HG03432 (cell line): ENCODE measurements at regions not wholly inside any gene's neighbourhood (a gene's known extent, or its start where the extent isn't known, plus 50 kb on each side); places are given as distances from the start of the nearest gene placed in this dataset.
"Not testable (repeated sequence)": the region's sequence is repeated elsewhere in the genome, so short reads cannot be mapped to it uniquely, and the experiment has no call there.

ENCODE experiments used
- ATAC-seq: cut with Tn5 transposase; IDR thresholded peaks from one replicate; pipeline ENCODE4 v1.9.1; 2021; ENCODE audit warnings: mild to moderate bottlenecking, moderate library complexity; ENCODE audit not compliant: unreplicated experiment

- no peak for ATAC-seq
These were observed 399.5 kb upstream of the TNRC6C start for GRCh38 chr17:77558846-77559626.

- no peak for ATAC-seq
These were observed 398.1 kb upstream of the TNRC6C start for GRCh38 chr17:77560381-77560780.

DNA sequence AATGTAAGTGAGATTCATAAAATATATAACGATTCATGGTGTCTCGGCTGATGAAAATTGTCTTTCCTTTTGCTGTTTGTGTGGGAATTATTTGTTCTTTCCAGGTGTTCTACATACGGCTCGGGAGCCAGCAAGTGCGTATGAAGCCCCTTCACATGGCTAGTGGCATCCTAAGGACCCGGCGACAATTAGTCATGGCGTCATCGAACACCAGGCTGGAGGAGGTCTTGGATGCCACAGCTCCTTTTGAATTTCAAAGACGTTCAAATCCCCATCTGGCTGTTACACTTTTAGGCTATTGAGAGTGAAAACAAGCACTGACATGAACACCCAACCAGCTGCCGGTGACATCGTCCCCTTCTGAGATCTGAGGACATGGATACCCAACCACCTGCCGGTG, 397.7 kb upstream of the TNRC6C start:
- ATAC-seq = no peak

- not testable (repeated sequence) for ATAC-seq
These were observed 396.1 kb upstream of the TNRC6C start for GRCh38 chr17:77562361-77562760.

DNA sequence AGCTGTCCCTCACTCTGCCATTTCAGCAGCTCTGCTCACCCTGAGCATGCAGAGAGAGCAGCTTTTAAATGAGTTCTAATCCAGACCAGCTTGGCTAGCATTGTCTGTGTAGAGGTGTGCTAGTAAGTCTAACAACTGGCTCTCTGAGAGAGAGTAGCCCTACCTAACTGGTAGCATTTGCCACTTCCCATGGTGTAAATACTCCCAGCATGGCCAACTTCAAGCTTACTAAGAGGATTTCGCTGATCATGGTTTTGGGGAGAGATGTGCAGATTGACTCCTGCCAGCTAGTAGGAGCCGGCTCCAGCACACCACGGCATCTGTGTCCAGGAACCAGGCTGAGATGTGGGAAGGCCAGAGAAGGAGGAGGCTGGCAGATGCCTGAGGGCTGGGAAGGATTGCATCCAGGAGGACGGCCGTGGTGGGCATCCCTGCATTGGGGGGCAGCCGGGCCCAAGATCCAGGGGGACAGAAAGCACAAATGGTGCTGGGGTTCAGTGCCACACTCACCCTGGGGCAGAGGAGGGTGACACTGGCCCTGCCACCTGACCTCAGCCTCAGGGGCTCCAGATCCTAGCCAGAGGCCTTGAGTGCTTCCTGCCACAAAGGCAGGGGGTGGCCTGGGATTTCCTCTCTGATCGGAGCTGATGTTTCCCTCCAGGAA, 394.9 kb upstream of the TNRC6C start:
- no peak for ATAC-seq

DNA sequence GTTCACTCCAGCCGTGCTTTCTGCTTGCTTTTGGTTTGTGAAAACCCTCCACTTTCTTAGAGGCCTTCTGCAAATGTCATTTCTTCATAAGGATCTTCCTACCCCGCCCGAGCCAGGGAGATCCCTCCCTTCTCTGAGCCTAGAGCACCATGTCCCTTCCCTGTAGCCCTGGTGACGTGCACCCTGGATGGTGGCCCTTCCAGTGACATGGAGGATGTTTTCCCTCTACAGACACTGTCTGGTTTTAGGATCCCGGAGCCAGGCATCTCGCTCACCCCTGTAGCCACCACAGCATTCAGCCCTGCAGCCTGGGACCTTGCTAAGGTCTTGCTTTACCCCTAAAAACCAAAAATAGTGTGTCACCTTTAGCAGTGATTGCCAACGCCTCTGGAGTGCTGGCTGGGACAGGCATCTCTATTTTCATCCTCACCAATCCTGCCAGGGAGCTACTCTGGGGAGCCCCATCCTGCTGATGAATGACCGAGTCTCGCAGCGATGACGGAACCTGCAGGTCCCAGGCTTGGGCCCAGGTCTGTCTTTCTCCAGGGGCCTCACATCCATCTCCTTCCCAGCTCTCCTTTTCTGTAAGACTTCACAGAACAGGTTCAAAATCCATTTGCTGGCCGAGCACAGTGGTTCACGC, 394.1 kb upstream of the TNRC6C start:
- ATAC-seq = no peak

GRCh38 chr17:77565166-77565565, 393.3 kb upstream of the TNRC6C start:
- ATAC-seq = no peak

GRCh38 chr17:77566151-77566550, 392.4 kb upstream of the TNRC6C start:
- ATAC-seq = no peak

GRCh38 chr17:77566566-77567138, 391.9 kb upstream of the TNRC6C start:
- ATAC-seq = no peak

DNA sequence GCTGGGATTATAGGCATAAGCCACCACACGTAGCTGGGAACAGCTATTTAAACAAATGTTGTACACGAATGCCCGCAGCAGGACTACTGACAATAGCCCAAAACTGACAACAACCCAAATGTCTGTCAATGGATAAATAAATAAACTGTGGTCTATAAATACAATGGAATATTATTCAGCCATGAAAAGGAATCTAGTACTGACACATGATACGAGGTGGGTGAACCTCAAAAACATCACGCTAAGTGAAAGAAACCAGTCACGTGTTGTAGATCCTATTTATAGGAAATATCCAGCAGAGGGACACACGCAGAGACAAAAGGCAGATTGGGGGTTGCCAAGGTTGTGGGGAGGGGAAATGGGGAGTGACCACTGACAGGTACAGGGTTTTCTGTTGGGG, 390.0 kb upstream of the TNRC6C start:
- ATAC-seq = no peak

- no peak for ATAC-seq
These were observed 388.5 kb upstream of the TNRC6C start for GRCh38 chr17:77569846-77570564.

- no peak for ATAC-seq
These were observed 388.0 kb upstream of the TNRC6C start for GRCh38 chr17:77570565-77570898.

DNA sequence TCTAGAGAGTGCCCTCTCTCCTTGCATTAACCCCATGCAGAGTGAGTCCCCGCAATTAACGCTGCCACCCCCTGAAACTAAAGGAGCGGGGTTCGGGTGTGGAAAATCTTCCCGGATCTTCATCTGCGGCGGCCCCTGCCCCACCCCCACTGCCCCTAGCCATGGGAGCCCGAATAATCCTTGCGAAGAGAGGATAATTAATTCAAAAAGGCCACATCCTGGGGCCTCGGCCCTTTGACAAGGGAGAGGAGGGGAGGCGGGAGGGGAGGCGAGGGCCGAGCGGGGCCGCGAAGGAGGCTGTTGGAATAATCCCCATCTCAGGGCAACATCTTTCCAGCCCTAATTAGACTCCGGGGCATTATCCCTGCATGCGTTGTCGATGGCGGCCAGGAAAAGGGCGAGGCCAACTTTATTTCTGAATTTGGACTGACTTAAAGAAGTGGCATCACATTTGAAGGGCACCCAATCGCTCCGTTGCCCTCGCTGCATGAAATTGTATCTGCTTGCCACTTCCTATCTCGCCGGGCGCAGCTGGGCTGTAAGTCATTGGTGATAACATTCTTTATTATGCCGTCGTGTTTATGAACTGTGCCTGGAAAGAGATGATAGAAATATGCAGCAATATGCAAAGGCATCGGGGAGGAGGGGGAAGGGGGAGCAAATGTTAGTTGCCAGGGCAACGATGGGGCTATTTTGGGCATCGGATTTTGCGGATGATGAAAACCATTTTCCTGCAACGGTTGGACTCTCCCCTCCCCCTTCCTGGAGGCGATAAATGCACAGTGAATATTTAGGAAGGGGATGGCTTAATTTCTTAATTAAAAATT, 387.1 kb upstream of the TNRC6C start:
- ATAC-seq = no peak

DNA sequence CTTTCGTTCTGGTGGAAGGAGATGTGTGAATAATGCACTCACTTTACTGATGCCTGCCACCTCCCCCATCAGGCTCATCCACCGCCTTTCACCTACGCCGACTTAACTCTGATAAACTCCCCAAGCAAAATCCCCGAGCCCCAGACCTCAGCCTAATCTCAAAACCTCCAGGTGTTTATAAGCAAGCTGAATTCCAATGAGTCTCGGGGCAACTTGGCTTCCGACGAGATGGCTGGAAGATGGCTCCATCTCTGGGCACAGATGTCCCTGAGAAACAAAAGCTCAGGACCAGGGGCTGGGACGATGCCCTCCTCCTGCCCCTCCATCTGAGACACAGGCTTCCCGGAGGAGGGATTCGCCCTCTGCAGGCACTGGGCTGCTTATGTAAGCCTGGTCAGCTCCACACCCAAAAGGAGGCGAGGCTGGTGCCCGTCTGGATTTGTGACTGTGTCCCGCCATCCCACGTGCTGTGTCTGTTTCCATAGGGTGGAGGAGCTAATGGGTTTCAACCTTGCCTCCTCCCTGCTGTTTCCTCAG, 386.4 kb upstream of the TNRC6C start:
- ATAC-seq = no peak

DNA sequence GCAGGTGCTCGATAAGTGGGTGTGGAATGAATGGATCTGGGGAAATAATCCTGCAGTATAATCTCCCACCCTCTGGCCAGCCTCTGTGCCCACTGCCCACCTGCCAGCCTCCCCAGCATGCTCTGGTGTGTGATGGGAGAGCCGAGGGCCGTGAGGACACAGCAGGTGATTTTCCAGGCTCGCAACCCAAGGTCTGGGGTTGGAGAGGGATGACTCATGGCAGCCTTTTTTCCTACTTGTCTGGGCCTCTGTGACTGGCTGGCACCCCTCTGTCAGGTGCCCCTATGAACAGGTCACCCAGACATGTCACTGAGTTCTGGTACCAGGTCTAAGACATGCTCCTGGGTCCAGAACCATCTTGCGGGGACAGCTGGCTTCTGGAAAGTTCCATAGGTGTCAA, 385.7 kb upstream of the TNRC6C start:
- no peak for ATAC-seq

GRCh38 chr17:77577491-77577890, 381.0 kb upstream of the TNRC6C start:
- no peak for ATAC-seq

DNA sequence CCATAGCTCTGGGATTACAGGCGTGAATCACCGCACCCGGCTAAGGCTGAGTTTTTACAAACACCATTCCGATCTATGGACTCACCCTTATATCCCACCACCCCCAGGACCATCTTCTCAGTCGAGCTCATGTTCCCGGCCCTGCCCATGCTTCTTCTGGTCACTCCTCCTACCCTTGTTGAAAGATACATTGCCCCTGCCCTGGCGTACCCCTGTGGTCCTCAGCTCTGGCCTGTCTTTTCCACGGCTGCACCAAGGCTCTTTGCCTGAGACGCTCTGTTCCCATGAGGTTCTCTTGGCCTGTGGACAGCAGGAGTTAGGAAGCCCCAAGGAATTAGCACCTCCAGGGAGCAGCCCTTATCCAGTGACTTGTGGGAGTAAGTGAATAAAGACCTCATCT, 379.4 kb upstream of the TNRC6C start:
- no peak for ATAC-seq

GRCh38 chr17:77579682-77580081, 378.8 kb upstream of the TNRC6C start:
- no peak for ATAC-seq

DNA sequence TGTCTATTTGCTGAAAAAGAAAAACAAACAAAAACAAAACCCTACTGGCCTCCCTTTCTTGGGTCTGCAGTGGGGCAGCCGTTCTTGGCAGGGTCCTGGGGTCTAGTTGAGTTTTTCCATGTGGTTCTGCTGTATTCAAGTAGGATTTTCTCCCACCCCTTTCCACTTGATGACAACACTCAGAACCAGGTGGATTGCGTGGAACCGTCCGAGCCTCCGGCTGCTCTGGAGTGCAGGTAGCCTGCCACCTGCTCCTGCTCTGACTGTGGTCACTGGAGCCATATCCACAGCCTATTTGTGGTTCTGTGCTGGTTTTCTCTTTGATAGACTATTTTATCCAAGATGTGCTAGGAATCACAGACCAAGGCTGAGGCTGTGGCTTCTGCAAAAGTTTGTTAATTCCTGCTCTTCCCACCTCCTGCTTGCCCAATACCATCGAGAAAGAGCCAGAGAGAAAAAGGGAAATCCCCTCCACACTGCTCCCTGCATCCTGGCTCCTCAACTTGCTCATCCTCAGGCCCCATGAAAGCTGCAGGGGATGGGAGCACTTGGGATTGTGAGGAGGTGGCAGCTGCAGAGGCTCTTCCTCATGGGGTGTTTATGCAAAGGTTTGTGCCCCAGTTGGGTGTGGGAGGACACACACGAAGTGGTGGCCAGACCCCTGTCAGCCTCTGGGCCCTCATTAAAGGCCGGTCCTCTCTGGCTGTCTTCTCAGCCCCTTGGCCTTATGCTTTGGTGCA, 377.8 kb upstream of the TNRC6C start:
- ATAC-seq = no peak
